ENCODE measurements at regions not wholly inside any gene's neighbourhood (a gene's known extent, or its start where the extent isn't known, plus 50 kb on each side); places are given as distances from the start of the nearest gene placed in this dataset.

GRCh38 chr4:185895351-185895750 is 83.4 kb upstream of the SORBS2 start:
- DNase-seq = no peak

GRCh38 chr4:185895866-185896265 is 83.9 kb upstream of the SORBS2 start:
- DNase-seq = no peak

- no peak for DNase-seq
Observed at GRCh38 chr4:185896817-185897488, 85.0 kb upstream of the SORBS2 start.

- no peak for DNase-seq
Observed at GRCh38 chr4:185898413-185898812, 86.4 kb upstream of the SORBS2 start.

- DNase-seq = no peak
Observed at GRCh38 chr4:185899833-185900232, 87.8 kb upstream of the SORBS2 start.

GRCh38 chr4:185902654-185903053 is 90.7 kb upstream of the SORBS2 start:
- no peak for DNase-seq

GRCh38 chr4:185903205-185903604 is 91.2 kb upstream of the SORBS2 start:
- no peak for DNase-seq

GRCh38 chr4:185904381-185904780 is 92.4 kb upstream of the SORBS2 start:
- DNase-seq = no peak

GRCh38 chr4:185909972-185910371 is 98.0 kb upstream of the SORBS2 start:
- no peak for DNase-seq

GRCh38 chr4:185911556-185912064 is 99.6 kb upstream of the SORBS2 start:
- no peak for DNase-seq

- no peak for DNase-seq
Observed at GRCh38 chr4:185912779-185913178, 100.8 kb upstream of the SORBS2 start.

GRCh38 chr4:185914583-185915199 is 102.7 kb upstream of the SORBS2 start:
- DNase-seq = no peak

- DNase-seq = no peak
Observed at GRCh38 chr4:185915271-185915670, 103.3 kb upstream of the SORBS2 start.

- no peak for DNase-seq
Observed at GRCh38 chr4:185915817-185916216, 103.8 kb upstream of the SORBS2 start.

- DNase-seq = no peak
Observed at GRCh38 chr4:185916231-185916630, 104.2 kb upstream of the SORBS2 start.

GRCh38 chr4:185916683-185917082 is 104.7 kb upstream of the SORBS2 start:
- no peak for DNase-seq

GRCh38 chr4:185919107-185919506 is 107.1 kb upstream of the SORBS2 start:
- no peak for DNase-seq

- no peak for DNase-seq
Observed at GRCh38 chr4:185920171-185920570, 108.2 kb upstream of the SORBS2 start.

- no peak for DNase-seq
Observed at GRCh38 chr4:185920691-185921260, 108.8 kb upstream of the SORBS2 start.

GRCh38 chr4:185921583-185922555 is 109.9 kb upstream of the SORBS2 start:
- DNase-seq = no peak

- no peak for DNase-seq
Observed at GRCh38 chr4:185924458-185925044, 112.6 kb upstream of the SORBS2 start.

- DNase-seq = no peak
Observed at GRCh38 chr4:185925910-185926360, 113.9 kb upstream of the SORBS2 start.

GRCh38 chr4:185931375-185931774 is 119.4 kb upstream of the SORBS2 start:
- DNase-seq = no peak

Data from CD4-positive, alpha-beta T cell treated with Interleukin-4 for 1 hour (primary cell).